CD4-positive, alpha-beta T cell treated with Interleukin-15 for 4 hours (primary cell): ENCODE measurements at regions not wholly inside any gene's neighbourhood (a gene's known extent, or its start where the extent isn't known, plus 50 kb on each side); places are given as distances from the start of the nearest gene placed in this dataset.

Experiments
- DNase-seq: peaks from one replicate; pipeline ENCODE4 v3.0.0-alpha.2; 2020; ENCODE audit warnings: low spot score

DNA sequence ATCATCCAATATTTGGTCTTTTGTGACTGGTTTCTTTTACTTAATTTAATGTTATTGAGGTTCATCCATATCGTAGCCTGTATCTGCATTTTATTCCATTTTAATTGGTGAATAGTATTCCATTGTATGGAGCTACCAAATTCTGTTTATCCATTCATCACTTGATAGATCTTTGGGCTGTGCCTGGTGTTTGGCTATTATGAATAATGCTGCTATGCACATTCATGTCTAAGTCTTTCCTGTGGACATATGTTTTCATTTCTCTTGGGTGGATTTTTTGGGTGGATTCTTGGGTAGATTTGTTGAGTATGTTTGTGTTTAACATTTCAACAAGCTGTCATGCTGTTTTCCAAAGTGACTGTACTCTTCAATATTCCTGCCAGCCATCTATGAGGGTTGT is 52.5 kb upstream of the NEDD4L start:
- no peak for DNase-seq

DNA sequence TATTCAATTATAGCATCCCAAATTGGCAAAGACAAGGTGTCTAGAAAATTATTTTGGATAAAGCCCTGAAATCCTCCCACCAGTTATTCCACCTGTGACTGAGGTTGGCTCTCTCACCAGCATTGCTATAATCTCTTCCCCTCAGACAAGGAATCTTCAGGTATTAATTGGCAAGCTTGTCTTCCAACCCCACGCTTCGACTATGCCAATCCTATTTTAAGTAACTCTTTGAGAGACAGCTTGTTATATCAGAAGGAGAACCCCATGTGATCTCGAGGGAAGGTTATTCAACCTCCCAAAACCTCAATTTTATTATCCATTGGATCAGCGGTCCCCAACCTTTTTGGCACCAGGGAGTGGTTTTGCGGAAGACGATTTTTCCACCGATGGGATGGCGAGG is 54.5 kb upstream of the NEDD4L start:
- no peak for DNase-seq

DNA sequence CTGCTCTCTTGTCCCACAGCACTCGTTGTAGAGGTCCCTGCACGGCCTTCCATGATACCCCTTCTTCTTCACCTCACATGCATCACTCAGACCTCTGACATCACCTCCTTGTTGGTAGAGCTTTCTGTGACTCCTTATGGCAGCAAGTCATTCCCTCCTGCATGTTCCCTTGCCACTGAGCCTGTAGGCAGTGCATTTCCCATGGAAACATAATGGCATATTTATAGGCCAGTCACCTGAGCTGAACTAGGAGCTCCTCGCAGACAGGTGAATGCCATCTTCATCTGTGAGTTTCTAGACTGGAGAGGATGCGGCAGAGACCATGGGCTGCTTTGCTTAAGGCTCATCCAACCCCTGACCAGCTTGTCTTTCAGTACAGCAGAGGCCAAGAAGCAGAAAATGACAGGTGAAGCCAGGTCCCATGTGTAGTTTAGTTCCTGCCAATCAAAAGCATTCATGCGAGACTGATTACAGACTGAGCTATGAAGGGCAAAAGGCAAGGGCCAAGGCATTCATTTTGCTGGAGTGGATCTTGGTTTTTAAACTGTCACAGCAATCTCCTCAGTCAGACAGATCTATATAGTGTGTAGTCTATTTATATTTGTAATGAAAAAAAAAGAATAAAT is 59.4 kb upstream of the NEDD4L start:
- no peak for DNase-seq

DNA sequence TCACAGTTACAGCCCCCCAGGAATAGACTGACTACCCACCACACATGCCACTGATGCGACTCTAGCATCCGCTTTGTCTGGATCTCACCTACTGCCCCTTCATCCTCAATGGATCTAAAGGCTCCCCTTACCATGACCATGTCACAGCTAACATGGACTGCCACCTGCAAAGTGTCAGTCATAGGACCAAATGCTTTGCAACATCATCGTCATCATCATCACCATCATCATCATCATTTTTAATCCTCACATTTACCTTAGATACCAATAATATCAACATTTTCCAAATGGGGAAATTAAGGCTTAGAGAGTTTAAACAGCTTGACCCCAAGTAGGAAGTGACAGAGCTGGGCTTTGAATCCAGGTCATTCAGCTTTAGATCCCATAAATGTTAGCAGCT is 60.1 kb upstream of the NEDD4L start:
- no peak for DNase-seq

DNA sequence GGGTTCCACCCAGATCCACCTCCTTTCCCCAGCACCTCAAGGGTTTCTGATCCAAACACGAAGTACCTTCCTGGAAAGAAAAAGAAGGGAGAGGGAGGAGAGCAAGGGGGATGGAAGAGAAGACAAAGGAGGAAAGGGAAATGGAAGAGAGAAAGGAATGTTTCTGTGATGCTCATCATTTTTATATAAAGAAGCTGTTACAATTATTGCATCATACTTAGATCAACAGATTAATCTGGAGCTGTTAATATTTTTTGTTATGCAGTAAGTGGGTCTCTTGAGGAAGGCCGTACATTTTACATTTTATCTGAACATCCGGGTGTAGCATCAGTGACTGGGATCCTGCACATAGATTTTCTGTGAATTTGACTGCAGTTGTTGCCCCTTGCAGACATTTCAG is 60.6 kb upstream of the NEDD4L start:
- no peak for DNase-seq

DNA sequence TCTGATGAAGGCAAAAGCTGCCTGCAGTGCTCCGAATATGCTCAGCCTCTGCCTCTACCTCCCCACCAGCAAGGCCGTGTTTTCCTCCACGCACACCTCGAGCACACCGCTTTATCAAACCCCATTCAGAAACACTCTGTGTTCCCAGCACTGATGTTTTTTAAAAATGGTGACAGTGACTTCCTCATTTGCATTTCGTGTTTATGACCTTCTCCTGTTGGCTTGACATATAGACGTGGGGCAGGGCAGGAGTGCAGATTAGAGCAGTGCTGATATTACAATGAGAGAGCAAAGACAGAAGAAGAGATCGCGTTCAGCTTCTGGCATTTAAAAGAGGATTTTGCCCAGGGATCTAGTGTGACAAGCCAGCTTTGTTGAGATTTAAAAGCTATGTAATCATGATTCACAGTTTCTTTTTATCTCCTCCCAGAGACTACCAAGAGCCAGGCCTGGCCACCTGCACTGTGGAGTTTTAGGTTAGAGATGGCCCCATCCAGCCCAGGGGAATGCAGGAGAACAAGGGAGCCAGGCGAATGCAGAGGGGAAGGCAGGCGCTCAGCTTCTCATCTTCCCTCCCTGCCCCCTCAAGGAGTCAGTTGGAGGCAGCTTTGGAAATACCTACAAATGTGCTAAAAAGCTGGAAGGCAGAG is 61.5 kb upstream of the NEDD4L start:
- DNase-seq: no peak

DNA sequence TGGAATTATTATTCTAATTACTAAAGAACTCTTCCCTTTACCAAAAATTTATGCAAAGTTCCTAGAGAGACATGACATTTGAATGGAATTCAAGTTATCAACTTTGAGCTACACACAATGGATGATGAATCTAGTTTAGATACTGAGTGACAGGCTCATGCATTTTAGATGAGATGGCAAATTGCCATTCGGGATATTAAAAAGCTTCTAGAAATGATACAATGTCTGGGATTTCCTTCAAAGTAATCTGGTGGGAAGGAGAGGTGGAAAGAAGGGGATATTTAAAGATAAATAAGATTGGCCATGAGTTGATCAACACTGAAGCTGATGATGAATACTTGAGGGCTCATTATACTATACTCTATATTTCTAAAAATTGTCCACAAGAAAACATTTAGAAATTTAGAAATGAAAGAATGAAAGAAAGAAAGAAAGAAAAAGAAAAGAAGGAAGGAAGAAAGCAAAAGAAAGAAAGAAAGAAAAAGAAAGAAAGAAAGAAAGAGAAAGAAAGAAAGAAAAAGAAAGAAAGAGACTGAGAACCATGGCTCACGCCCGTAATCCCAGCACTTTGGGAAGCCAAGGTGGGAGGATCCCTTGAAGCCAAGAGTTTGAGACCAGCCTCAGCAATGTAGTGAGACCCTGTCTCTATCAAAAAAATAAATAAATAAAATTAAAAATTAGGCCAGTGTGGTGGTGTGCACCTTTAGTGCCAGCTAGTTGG is 62.6 kb upstream of the NEDD4L start:
- DNase-seq: no peak

DNA sequence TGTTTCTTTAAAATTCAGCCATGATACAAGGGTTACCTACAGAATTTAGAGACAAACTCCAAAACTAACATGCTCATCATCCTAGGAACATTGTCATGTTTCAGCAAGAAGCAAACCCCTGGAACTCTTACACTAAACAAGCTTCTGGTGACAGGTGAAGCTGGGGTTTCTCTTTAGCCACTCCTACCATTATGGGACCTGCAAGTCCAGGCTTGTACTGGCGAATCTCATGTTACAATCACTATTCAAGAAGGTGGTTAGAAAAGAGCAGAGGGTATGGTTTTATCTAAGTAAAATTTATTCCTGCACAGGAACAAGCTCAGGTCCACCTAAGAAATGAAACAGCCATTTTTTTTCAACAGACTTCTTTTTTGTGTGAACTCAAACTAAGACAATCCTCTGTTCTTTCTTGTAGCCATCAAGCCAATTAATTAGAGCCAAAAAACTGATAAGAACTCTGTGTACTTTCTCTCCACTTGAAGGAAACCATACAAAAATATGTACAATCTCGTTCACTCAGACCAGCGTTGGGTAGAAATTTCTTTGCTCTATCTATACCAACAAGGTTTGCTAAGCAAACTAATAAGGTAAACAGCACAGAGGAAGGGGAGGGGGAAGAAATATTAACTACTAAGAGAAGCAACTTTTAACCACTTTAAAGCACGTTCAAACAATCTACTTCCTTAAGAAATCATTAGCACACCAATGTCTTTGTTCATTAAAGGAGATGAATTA is 63.3 kb upstream of the NEDD4L start:
- no peak for DNase-seq

DNA sequence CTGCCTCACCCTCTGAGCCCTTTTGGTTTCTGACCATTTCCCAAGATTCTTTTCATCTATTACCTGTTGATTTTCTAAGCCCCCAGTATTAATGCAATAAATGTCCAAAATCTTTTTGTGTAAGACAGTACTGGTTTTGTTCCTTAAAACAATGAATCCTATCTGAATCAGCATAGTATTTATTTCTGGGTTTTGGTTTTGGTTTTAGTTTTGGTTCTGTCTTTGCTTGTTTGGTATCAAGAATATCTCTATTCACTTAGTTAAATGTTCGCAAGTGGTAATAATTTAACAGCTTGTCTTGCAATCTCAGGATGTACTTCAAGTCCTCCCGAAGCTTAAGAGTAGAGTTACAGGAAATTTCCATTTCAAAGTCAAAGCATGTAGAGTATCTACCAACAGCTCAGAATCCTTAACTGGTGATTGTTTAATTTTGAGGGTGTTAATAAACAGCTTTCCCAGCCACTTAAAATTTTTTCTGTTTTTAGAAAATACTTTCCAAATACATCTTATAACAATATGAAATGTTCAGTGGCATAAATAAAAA is 67.7 kb upstream of the NEDD4L start:
- DNase-seq: no peak

DNA sequence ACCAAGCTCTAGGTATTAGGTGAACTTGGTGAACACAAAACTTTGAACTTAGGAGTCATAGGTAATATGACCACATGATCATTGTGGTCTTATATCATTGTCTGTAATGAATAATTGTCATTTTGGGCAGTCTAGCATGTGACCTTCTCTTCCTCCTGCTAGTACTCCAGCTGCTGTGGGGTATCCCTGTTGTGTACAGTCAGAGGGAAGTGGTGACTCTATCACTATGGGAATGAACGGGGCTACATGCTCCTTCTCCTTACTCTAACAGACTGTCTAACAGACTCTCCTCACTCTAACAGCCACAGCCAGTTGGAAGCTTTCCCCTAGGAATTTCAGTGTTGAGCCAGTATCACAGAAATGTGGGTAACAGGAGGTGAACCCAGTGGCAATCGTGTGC is 68.2 kb upstream of the NEDD4L start:
- DNase-seq: no peak

DNA sequence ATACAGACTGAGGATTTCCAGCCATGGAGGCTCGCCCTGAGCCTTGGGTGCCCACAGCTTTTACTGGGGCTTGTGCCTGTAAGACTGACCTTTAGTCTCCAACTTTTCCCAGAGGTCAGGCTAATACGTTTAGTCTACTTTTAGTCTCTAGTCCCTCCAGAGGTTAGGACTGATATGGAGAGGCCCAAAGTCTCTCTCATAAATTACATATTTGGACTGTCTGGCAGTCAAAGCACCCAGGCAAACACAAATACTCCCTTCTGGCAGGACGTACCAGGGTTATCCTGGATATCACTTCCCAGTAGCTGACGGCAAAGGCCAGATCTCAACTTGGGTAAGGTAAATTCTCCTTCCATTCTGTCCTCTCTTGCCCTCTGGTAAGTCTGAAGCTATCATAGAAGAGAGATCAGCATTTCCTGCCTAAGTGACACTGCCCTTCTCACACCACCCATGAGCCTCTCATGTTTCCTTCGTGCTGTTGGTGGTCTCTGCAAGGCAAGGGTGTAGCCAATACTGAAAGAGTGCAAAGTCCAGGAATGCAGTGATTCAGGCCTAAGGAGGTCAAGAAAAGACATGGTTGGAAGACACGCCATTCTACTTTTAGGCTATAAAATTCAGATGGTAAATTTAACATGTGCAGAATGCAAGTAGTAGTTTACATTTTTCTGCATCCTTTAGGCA is 69.3 kb upstream of the NEDD4L start:
- DNase-seq: no peak

DNA sequence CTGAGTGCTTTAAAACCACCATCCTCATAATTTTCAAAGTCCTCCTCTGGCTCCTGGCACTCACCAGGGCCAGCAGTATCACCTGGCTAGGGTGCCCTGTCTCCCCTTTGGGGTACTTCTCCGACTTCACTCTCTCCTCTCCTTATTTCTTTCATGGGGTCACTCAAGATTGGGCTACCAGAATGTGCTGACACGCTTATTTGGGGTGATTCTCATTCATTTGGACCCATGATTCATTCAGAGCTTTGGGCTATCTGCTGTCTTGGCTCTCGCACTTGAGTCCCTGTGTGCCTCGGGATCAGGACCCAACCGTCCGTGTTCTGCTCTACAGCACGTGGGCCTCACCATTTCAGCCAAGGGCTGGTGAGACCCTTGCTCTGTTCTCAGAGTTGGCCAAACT is 70.1 kb upstream of the NEDD4L start:
- no peak for DNase-seq

DNA sequence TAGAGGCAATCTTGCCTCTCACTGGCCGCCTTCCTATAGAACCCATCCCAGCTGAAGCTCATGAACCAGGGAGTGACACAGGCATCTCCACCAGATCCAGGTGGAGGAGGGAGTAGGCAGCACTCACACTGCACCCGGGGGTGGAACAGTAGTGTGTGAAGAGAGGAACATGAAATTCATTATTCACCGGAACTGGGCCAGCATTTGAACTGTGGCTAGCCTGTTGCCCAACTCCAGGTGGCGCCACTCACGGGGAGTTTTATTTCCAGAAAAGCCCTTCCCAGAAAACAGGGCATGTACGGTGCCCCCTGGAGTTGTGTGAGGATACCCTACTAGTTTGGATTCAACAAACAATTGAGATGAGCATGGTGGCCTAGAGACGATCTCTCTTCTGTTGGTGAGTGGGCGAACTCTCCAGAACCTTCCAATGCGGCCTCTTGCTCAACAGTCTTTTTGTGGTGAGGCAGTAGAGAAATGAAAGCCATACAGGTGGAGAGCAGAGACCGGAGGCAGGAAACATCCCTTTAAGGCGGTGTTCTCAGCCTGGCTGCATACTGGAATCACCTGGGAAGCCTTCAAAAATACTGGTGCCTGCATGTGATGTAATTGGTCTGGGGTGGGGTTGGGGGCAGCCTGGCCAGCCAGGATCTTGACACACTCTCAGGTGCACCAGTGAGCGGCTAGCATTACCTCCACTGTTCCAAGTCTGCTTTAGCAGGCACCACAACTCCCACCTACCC is 73.5 kb upstream of the NEDD4L start:
- no peak for DNase-seq

DNA sequence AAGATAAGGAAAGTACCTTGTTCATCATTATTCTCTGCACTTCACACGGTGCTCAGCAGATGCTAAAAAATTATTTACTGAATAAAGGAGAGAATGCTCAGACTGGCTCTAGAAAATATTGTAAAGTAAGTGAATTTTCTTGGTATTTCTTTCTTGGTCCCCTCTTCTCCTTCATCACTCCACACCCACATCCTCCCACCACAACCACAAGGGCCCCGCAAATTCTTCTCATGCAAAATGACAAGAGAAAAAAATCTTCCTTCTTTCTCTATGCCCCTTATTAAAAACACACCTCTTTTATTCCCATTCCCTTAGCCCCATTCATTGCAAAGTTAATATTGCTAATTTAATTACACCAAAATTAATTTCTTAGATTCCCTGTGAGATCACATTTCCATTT is 74.2 kb upstream of the NEDD4L start:
- DNase-seq: no peak

DNA sequence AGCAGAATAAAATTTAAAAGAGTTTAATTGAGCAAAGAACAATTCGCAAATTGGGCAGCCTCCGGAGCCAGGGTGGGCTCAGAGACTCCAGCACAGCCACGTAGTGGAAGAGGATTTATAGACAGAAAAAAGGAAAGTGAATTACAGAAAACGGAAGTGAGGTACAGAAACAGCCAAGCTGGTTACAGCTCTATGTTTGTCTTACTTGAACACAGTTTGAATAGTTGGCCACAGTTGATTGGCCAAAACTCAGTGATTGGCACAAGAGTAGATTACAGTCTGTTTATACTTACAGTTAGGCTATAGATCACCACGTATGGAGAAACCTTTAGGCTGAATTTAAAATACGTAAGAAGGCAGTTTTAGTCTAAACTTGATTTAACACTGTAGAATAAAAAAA is 78.8 kb upstream of the NEDD4L start:
- no peak for DNase-seq

DNA sequence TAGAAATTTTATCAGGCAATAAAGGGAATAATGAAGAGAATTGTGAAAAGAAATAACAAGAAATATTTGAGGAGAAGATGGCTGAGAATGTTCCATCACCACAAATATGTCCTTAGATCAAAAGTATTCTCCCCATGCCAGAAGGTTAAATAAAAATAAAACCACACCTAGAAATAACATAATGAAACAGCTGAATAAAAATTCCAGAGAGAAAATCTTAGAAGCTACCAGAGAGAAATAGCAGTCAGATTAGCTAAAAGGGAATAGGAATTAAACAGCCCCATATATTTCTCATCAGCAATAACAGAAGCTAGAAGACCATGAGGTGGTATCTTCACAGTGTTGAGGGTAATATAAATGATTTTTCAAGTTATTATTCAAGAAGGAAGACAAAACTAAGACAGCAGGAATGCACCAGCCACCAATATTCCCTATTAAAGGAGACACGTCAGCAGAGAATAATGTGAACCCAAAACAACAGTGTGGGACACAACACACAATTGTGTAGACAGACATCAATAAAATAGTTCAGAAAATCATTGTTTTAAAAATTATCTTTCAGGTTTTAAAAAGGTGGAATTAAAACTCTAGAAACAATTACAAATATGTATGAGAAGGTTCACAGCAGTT is 82.0 kb upstream of the NEDD4L start:
- no peak for DNase-seq

DNA sequence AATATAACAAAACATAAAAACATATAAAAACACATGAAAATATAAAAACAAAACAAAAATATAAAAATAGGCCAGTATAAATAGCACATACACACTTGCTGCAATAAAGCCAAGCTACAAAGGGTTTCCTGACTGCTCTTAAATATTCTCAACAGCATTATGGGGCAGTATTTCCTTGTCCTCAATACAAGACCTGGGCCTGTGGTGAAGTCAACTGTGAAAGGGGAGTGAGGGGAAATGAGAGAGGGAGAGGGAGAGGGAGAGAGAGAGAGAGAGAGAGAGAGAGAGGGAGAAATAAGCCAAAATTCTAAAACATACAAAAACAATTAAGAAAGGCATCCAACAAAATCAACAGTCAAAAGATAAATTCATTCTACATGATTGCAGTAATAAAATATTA is 82.6 kb upstream of the NEDD4L start:
- DNase-seq: no peak

DNA sequence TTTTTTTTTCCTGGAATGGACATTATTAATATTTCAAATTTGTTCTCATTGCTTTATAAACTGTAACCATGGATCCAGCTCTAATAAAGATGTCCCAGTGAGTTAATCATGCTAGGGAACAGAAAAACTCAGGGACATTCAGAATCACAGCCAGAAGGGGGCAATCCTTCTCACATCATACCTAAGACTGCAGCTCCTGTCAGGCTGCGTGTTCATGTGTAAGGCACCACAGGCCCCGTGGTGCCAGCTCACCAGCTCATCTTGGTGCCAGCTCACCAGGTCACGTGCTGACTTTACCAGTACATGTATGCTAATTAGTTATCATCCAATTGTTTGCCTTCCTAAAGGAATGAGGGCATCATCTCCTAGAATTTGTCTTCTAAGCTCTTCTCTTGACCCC is 84.7 kb upstream of the NEDD4L start:
- no peak for DNase-seq

DNA sequence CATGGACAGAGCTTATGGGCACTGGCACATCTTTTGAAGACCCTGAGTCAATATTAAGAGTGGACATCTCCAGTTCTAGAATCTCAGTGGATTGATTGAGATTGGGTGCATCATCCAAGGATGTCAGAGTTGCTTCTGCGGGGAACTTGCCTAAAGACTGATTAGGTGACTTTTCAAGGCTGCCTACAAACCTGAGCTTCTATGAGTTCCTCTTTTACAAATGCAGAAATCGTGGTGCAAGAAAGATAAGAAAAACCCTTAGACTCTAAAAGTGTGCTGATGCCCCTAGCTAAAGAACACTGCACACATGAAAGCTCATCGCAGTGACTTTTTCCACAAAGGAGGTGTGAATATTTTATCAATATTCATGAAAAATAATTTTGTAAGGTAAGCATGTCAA is 86.8 kb upstream of the NEDD4L start:
- DNase-seq: no peak

DNA sequence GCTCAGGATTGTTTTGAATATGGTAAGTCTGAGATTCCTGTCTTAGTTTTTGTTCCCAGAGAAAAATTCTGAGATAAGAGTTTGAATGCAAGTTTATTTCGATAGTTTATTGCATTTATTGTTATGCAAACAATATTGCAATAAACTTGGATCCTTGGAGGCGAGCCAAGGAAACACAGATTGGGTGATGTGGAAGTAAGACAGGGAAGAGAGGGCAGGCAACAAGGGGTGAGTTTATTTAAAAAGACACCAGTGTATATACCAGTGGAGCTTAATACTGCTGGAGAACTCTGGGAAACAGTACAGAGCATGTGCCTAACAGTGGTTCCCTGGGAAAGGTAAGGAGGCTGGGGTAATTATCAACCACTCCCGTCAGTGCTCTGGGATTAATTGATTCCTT is 87.5 kb upstream of the NEDD4L start:
- DNase-seq: no peak

DNA sequence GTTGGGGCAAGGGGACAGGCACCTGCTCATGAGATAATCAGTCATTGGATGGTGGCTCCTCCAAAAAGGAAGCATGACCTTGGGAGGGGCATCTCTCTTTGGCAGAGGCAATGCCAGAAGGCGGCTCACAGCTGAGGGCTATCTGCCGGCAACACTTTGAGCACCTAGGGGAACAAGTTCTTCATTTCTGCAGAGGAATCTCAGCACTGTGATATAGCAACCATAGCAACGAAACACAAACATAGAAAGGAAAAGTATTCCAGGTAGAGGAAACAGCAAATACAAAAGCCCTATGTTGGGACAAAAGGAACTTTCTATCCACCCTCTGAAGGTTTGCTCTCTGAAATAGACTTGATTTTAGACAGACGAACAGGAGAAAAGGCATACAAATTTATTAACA is 89.1 kb upstream of the NEDD4L start:
- no peak for DNase-seq
